Skeletal muscle cell (primary cell): ENCODE measurements at regions not wholly inside any gene's neighbourhood (a gene's known extent, or its start where the extent isn't known, plus 50 kb on each side); places are given as distances from the start of the nearest gene placed in this dataset.

Experiments used
- DNase-seq: peaks from one replicate; pipeline ENCODE4 v3.0.0-alpha.2; 2010; ENCODE audit warnings: low read depth
- H3K4me3 ChIP-seq: 2 replicates; pipeline ENCODE4 v1.5.1; 2011; ENCODE audit warnings: low read depth, mild to moderate bottlenecking, control low read depth, low read length, moderate library complexity

DNA sequence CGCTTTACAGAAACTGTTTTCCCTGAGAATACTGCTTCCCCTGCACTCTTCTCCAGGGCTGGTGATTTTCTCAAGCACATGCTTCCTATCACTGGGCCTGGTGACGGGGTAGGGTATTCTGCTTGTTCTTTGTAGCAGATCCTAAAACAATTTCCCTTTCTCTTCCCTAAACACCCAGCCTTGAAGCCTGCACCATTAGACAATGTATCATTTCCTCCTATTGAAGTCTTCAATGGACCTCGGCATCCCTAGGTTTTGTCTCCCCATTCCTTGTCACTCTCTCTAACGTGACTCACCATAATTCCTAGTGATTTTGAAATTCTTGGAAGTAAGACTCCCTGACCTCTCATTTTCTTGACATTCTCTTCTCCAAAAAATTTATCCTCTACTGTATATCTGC, 109.5 kb upstream of the GHITM start:
- DNase-seq = no peak
- H3K4me3 ChIP-seq = no peak overlapping the region

DNA sequence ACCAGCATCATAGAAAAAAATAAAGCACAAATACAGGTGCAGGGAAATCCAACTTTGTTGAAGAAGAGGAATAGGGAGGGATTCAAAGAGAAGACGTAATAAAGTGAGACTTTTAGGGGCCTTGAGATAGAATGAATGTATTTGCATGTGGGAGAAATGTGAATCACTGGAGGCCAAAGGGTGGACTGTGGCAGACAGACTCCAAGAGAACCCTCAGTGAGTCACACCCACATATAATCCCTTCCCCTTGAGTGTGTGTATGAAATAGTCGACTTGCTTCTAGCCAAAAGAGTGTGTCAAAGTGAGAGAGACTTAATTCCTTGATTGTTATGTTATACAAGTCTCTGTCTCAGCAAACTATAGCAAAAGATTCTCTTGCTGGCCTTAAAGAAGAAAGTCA, 101.3 kb upstream of the GHITM start:
- H3K4me3 ChIP-seq = no peak overlapping the region
- no peak for DNase-seq

DNA sequence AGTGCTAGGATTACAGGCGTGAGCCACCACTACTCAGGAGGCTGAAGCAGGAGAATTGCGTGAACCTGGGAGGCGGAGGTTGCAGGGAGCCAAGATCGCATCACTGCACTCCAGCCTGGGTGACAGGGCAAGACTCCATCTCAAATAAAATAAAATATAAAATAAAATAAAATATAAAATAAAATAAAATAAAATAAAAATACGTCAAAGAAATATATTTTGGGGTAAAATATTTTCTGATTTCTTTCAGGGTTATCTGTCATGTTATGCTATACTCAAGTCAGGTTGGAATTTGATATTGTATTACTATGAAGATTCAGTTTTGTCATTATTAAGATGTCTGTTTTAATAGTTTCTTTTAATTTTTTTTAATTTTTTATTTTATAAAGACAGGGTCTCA, 99.4 kb upstream of the GHITM start:
- no peak for DNase-seq
- H3K4me3 ChIP-seq = no peak overlapping the region

DNA sequence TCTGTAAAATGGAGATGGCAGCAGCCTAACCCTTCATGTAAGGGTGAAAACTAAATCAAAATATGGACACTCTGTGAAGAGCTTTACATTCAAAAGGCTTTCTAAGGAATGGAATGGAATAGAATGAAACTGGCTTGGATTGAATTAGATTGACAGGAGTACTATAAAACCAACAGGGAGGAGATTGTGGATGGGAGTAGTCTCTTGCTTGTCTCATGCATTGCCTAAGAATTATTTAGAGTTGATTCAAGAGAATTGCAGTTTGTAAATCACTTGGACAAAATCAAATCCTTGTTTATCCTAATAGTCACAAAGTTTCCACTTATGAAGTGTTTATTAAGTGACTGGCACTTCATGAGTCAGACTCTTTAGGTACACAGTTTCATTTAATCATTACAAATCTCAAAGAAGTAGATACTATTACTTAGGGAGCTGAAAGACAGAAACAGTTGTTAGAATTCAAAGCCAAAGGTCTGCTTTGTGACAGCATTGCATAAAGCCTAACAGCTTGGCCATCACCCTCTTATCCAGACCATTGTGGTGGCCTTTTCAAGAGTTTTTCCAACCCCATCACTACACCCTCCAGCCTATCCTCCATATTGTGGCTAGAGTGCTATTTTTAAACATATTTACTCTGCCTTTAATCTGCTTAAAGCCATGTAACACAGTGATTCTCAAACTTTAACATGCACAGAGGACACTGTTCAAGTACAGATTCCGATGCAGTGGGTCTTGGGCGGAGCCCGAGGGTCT, 91.9 kb upstream of the GHITM start:
- DNase-seq = no peak
- no peak overlapping the region for H3K4me3 ChIP-seq

DNA sequence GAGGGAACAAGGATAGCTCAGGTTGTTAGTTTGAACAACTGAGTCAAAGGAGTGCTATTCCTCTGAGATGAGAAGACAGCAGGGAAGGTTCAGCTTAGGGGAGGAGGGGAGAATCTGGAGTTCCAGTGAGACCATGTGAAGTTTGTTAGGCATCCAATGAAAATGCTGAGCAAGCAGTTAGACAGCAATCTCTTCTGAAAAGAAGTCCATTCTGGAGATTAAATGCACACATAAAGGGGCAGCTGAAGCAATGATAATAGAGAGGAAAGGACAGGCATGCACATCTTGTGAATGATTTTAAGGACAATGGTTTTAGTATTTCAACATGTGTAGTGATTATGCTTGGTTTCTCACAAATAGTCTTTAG, 89.7 kb upstream of the GHITM start:
- H3K4me3 ChIP-seq = no peak overlapping the region
- DNase-seq = no peak

DNA sequence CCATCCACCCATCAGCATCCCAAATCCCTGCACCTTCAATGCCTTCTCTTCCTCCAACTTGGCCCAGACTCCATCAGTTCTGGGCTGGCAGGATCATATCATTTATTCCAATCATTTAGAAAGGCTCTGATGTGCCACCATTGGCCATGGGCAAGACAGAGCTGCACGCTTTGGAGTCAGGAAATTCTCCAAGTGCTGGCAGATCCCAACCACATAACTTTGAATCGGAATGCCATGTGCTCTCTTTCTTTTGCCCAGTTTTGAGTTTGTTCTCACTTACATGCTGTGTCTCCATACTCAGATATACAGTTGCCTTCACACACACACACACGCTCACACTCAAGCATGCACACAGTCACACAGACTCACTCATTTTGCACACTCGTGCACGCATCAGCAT, 85.7 kb upstream of the GHITM start:
- no peak overlapping the region for H3K4me3 ChIP-seq

DNA sequence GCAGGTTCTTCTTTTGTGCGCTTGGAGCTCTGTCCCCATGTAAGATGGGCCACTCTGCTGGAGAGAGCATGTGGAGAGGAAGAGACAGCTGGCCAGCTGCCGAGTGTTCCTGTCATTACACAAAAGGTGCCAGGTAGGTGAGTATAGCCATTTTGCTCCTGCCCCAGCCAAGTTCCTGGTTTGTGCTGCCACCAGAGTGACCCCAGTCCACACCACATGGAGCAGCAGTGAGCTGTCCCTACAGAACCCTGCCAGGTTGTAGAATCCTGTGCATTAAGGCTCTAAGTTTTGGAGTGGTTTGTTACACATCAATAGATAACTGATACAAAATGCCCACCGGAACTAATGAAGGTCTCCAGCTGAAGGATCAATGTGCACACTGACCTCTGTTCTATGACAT, 84.6 kb upstream of the GHITM start:
- no peak for DNase-seq
- no peak overlapping the region for H3K4me3 ChIP-seq

More for the DNA sequence above, 85.7 kb upstream of the GHITM start:
- no peak for DNase-seq

DNA sequence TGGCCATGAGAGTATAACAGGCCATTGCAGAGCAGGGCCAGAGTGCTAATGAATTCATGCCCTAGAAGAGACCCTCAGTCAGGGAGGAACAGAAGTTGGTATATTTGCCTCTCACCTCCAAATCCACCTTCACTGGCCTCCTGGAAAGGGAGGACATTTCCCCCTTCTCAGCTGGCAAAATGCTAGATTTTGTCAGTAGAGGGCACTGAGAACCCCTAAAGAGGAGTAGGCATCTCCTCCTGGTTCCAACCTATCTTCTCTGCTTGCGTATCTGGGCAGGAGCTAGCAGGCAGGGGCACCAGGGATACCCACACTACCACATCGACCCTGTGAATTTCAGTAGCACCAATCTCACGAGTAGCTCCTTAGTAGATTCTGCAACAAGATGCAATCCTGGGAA, 79.8 kb upstream of the GHITM start:
- no peak for DNase-seq

DNA sequence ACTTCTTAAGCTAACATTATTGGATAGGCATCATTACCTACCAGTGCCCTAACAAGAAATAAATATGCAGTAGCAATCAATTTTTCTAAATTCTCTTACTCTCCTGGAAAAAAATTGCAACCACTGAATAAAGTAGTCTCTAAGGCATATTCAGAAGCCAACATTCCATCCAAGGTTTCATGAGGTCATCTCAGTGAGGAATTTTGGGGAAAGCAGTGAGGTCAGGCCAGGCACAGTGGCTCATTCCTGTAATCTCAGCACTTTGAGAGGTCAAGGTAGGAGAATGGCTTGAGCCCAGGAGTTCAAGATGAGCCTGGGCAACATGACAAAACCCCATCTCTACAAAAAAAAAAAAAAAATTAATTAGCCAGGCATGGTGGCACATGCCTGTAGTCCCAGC, 75.9 kb upstream of the GHITM start:
- DNase-seq = no peak
- H3K4me3 ChIP-seq = no peak overlapping the region

More for the DNA sequence above, 79.8 kb upstream of the GHITM start:
- no peak overlapping the region for H3K4me3 ChIP-seq

DNA sequence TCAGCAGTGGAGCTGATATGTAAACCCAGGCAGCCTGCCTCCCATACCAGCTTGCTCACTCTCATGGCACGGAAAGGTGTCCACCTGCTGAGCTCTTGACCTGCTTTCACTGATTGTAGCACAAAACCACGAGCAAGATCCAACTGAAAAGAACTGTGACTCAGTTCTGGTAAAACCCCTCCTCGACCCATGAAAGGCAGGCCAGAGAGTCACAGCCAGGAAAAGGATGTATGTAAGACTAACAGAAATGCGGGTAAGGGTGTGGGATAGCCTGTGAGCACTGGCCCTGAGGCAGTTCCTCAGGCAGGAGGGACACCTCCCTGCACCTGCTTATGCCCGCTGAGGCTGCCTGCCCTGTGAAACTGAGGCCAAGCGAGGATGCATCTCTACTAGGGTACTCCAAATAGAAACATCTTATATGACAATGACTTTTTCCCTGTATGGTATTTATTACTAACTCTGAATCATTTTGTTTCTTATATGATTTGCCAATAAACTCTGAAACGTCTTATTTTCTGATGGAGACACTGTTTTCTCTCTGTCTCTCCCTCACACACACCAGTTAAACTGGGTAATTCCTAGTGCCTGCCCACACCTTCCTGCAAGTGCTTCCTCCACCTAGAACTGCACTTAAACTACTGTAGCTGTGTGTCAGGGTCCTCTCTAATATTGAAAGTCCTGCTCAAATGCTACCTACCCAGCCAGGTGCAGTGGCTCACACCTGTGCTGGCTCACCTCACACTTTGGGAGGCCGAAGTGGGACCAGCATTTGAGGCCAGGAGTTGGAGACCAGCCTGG, 73.3 kb upstream of the GHITM start:
- no peak for DNase-seq
- H3K4me3 ChIP-seq = no peak overlapping the region

DNA sequence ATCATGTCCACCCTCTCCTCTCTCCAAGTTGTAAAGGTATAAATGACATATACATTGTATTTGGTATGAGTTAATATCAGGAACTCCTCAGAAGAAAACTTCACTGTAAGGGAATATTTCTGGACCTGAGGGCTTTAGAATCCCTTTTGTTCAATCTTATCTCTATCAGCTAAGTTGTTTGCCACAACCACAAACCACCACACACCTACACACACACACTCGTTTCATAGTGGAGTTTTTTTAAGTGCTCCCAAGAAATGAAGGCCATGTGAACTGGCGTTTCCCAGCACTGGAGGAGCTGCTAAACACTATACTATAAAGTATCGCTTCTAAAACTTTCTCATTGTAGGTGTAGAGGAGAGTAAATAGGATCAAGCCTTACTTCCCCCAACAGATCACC, 64.8 kb upstream of the GHITM start:
- H3K4me3 ChIP-seq = no peak overlapping the region
- DNase-seq = no peak

DNA sequence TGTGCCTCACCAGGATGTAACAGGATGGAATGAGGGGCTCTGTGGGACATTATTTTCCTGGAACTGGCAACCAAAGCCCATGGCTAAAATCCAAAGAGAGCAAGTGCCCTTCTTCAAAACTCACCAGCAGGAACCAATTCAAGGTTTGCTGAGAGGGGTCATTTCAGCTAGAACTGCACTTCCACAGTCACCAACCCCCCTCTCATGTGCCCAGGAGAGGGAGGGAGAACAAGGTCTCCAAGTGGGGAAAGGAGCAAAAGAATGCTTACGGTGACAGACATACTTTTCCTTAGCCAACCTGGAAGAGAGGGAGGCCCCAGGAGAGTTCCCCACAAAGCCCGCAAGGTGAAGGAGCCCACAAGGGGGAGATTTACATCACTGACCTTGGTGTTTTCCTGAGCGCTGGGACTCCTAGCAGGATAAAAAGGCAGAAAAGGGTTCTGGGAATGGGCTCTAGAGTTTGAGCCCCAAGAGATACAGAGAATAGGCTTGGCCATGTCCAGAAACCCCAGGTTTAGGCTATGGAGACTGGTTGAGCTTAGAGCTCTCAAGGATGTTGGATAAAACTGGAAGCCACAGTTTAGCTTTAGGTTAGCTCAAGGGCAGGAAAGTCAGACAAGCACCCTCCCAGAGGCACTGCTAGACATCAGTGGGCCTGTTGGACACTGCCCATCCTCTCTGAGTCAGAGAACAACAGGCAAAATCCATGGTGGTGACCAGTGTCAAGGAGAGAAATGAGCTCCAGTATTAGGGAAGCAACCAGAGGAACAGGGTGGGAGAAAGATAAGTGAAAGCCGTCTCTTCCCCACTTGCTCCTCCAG, 63.9 kb upstream of the GHITM start:
- no peak for DNase-seq
- H3K4me3 ChIP-seq = no peak overlapping the region

DNA sequence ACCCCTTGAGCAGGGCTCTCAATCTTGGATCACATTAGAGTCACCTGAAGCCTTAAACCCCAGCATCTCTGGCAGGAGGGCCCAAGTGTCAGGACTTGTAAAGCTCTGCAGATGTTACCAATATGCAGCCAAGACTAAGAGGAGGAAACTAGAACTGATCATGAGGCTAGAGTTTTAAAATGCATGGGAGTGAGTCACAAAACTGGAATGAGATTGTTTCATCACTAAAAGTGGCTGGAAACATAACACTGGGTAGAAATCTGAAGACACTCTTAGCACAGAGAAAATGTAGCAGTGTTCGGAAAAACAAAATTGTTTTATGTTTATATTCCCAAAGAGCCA, 63.3 kb upstream of the GHITM start:
- peak; percentile 30 for DNase-seq

DNA sequence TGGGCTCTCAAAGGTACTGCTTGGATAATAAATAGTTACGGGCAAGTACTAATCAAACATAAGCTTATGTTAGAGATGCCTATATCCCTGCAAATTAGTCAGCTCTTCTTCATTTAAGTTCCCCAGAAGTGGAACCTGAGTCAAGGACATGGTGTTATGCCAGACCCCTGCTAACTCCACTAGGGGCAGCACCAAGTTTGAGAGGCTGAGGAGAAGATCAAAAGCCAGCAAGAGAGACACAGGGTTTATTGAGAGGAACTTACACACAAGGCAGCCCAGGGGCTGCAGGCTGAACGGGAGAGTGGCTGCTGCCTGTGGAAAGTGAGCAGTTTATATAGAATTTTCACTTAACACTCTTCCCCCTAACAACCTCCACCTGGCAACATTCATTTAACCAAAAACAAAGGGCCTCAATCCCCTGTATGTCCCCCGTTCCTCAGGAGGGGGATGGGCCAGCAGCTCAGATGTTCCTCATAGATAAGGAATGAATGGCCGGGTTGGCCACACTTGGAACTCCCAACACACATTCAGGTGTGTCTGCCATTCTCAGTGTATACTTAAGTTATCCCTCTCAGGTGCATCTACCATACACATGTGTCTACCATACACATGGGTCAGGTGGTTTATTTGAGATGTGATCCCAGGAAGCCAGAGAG, 62.6 kb upstream of the GHITM start:
- no peak for DNase-seq
- H3K4me3 ChIP-seq = no peak overlapping the region

More for the DNA sequence above, 63.3 kb upstream of the GHITM start:
- H3K4me3 ChIP-seq = no peak overlapping the region

DNA sequence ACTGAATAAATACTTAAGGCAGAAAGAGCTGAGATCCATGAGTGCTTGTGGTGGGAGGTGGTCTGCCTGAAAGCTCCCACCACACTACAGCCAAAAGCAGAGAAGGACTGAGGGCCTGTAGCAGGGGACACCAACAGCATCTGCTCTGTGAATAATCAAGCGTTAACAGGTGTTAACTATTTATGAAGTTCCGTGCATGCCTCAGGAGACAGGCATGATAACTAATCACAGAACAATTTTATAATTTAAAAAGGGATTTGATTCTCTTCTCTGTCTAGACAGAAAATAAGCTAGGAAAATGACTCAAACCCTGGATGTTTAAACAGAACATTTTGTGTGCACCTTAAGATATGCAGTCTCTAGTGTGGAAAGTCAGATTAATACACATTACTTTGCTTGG, 61.5 kb upstream of the GHITM start:
- no peak for DNase-seq
- no peak overlapping the region for H3K4me3 ChIP-seq

DNA sequence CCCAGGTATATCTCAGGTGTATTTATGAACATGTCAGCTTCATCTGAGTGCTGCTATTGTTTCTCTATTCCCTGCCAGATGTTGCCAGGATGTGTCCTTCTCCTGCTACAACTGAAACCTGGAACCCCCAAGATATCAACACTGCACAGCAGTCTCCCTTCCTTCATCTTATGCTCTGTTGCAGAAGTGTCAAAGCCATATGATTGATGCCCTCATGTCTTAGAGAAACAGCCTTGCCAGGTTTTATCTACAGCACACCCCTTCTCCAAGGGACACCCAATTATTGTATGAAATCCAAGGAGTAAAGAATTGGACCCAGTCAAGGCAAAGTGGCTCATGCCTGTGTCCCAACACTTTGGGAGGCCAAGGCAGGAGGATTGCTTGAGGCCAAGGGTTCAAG, 60.5 kb upstream of the GHITM start:
- no peak for DNase-seq
- no peak overlapping the region for H3K4me3 ChIP-seq

DNA sequence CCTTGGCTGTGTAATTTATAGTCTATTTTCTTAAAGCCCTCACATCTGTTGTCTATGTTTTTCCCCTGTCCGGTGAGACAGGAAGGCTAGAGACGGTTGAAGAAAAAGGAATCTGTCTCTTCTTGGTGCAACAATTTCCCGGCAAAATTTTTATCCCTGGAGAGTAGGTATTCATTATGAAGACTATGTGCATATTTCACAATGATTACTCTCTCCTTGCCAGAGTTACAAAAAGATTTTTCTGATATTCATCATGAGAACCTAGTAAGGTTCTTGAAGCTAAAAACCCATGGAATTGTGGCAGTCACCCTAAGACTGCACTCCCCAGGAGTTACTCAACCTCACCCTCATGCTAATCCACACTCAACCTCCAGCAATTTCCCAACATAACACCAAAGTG, 55.0 kb upstream of the GHITM start:
- no peak overlapping the region for H3K4me3 ChIP-seq
- DNase-seq = no peak

DNA sequence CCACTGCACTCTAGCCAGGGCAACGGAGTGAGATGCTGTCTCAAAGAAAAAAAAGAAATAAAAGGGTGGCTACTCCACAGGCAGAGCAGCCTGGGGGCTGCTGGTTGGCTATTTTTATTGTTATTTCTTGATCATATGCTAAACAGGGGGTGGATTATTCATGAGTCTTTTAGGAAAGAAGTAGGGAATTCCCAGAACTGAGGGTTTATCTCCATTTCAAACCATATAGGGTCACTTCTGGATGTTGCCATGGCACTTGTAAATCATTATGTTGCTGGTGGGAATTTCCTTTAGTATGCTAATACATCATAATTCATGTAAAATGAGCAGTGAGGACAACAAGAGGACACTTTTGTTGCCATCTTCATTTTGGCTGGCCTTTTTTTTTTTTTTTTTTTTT, 52.1 kb upstream of the GHITM start:
- H3K4me3 ChIP-seq = no peak overlapping the region
- no peak for DNase-seq

DNA sequence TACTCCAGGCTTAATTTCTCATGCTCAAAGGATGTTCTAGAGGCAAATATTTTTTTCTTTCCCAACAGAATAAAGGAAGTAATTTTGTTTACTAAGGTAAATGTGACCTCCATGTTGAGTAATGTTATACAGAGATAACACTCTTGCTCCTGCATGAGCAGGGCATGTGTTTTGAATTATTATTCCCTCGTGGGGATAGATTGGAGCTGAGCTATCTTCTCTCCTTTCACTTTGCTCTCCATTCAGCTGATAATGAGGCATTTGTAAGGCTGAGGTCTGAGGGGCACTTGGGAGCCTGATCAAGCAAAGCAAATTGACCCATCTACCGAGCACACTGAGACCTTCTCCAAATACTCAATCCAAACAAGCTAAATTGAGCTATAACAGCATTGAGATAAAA, 50.7 kb upstream of the GHITM start:
- no peak overlapping the region for H3K4me3 ChIP-seq
- no peak for DNase-seq

DNA sequence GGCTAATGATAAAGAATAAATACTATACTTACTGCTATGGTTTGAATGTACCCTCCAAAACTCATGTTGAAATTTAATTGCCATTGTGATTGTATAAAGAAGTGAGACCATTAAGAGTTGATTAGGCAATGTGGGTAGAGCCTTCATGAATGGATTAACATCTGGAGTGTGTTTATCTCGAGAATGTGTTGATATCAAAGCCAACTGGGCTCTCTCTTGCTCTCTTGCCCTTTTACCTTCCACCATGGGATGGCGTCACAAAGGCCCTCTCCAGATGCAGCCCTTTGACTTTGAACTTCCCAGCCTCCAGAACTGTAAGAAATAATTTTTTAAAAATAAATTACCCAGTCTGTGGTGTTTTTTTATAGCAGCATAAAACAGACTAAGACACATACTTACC, 50.1 kb upstream of the GHITM start:
- no peak overlapping the region for H3K4me3 ChIP-seq
- DNase-seq = no peak
